ENCODE measurements at regions not wholly inside any gene's neighbourhood (a gene's known extent, or its start where the extent isn't known, plus 50 kb on each side); places are given as distances from the start of the nearest gene placed in this dataset.

DNA sequence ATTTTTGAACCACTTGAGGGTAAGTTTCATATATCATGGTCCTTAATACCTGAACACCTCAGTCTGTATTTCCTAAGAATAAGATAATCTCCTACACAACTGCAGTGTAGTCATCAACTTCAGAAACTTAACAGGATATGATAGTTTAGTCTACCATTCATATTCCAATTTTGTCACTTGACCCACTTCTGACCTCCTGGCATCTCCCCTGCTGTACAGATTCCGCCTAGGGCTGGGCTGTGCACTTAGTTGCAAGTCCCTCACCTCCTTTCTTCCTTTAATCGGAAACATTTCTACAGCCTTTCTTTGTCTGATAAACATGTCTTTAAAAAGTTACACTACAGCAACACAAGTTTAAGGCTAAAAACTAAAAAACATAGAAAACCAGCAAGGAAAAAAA, 218.4 kb upstream of the SLCO3A1 start:
- TF ChIP-seq, protein P1, sequence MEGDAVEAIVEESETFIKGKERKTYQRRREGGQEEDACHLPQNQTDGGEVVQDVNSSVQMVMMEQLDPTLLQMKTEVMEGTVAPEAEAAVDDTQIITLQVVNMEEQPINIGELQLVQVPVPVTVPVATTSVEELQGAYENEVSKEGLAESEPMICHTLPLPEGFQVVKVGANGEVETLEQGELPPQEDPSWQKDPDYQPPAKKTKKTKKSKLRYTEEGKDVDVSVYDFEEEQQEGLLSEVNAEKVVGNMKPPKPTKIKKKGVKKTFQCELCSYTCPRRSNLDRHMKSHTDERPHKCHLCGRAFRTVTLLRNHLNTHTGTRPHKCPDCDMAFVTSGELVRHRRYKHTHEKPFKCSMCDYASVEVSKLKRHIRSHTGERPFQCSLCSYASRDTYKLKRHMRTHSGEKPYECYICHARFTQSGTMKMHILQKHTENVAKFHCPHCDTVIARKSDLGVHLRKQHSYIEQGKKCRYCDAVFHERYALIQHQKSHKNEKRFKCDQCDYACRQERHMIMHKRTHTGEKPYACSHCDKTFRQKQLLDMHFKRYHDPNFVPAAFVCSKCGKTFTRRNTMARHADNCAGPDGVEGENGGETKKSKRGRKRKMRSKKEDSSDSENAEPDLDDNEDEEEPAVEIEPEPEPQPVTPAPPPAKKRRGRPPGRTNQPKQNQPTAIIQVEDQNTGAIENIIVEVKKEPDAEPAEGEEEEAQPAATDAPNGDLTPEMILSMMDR (IDR thresholded peaks at IDR 0.05) = no peak
- TF ChIP-seq POLR2A (IDR thresholded peaks at IDR 0.05) = no peak
- no peak for DNase-seq
- WGBS, 2 donors = 80 to 82% methylated on average over 2 of the region's 2 CpGs
- H3K9me3 ChIP-seq = peaks cover 0 to 6% (median 0%) of the 10 kb centered on the region in 3 donors
- H3K27me3 ChIP-seq = no peaks in the 10 kb centered on the region
- no peak overlapping the region for H3K4me3 ChIP-seq
- no peaks in the 10 kb centered on the region for H3K4me1 ChIP-seq
- no peak overlapping the region for H3K27ac ChIP-seq
- no peak for ATAC-seq
- no peaks in the 10 kb centered on the region for H3K36me3 ChIP-seq (replicated peaks in 1 of 2; ENCODE audit: insufficient read depth in 1 of 2, low read depth in 2 of 2)
- intact Hi-C loops (cut with DNase I) = no loop called here

DNA sequence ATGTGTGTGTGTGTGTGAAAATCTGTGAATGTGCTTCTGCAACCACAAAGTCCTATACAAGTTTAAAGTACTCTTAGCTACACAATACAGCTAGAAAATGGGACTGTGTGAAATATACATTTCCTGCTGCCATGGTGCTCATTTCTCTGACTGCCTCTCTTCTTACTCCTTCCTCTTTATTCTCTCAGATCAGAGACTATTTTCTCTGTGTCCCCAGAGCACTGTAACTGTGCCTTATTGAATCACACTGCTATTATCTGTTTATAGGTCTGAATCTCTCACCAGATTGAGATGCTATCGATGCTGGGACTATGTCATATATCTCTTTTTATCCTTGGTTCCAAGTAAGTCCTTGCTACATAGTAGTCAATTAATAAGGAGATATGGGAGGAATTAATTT, 217.9 kb upstream of the SLCO3A1 start:
- no peak for TF ChIP-seq POLR2A (IDR thresholded peaks at IDR 0.05)
- TF ChIP-seq, protein P1 (IDR thresholded peaks at IDR 0.05) = no peak
- no peaks in the 10 kb centered on the region for H3K4me1 ChIP-seq

DNA sequence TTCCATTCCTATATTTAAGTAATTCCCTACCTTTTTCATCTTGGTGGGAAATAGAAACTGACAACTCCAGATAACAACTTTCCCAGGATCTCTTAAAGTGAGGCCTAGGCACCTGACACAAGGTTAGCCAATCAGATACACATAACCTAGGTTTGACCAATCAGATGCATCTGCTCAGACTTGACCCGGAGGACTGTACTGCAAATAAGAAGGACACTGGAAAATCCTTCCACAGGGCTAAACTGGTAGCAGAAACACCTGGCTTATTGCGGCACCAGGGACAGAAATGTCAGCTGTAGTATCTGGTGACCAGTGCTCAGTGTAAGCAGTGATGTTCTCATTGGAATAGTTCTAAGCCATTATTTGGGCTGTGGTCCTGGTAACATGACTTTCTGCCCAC, 204.5 kb upstream of the SLCO3A1 start:
- H3K4me3 ChIP-seq = no peak overlapping the region
- DNase-seq (no peak), ATAC-seq (no peak)
- TF ChIP-seq, protein P1 (IDR thresholded peaks at IDR 0.05) = no peak
- no peak for TF ChIP-seq POLR2A (IDR thresholded peaks at IDR 0.05)
- no peaks in the 10 kb centered on the region for H3K4me1 ChIP-seq
- no peaks in the 10 kb centered on the region for H3K36me3 ChIP-seq (replicated peaks in 1 of 2; ENCODE audit: insufficient read depth in 1 of 2, low read depth in 2 of 2)
- H3K27me3 ChIP-seq = no peaks in the 10 kb centered on the region
- no peak overlapping the region for H3K27ac ChIP-seq
- no peaks in the 10 kb centered on the region for H3K9me3 ChIP-seq
- intact Hi-C loops (cut with DNase I) = no loop called here
- 75 to 92% methylated on average over 2 of the region's 2 CpGs for whole genome bisulfite sequencing, 2 donors

More for the DNA sequence above, 217.9 kb upstream of the SLCO3A1 start:
- no peak overlapping the region for H3K27ac ChIP-seq
- intact Hi-C loops (cut with DNase I) = no loop called here
- no peaks in the 10 kb centered on the region for H3K27me3 ChIP-seq
- H3K9me3 ChIP-seq = peaks cover 0 to 6% (median 0%) of the 10 kb centered on the region in 3 donors
- 65 to 82% methylated on average over 1 of the region's 1 CpG for WGBS, 2 donors
- ATAC-seq (no peak), DNase-seq (no peak)
- no peak overlapping the region for H3K4me3 ChIP-seq
- H3K36me3 ChIP-seq (replicated peaks in 1 of 2; ENCODE audit: insufficient read depth in 1 of 2, low read depth in 2 of 2) = no peaks in the 10 kb centered on the region

DNA sequence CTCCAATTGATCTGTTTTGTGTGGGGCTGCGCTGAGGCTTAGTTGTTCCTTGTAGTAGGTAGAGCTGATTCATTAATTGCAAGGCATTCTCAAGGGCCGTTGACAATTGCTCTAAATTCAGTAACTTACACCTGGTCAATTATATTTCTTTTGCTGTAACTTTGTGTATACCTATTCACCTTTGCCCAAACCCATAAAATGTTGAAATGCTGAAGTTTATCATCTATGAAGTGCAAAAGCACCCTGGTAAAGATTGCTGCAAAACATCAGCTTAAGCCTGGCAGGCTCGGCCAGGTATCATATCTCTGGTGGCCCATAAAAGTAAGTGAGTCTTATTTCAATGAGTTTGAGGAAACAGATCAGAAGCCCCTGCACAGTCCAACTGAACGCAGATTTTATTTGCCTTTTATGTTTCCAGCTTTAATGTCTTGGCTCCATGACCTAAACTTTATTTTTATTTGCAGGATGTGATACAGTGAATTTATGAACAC, 203.6 kb upstream of the SLCO3A1 start:
- Histone ChIP-seq H3K4me3 (no peak overlapping the region), H3K27ac (no peak overlapping the region), H3K9me3 (no peaks in the 10 kb centered on the region), H3K27me3 (no peaks in the 10 kb centered on the region), H3K36me3 (replicated peaks in 1 of 2; ENCODE audit: insufficient read depth in 1 of 2, low read depth in 2 of 2) (no peaks in the 10 kb centered on the region), H3K4me1 (no peaks in the 10 kb centered on the region)
- intact Hi-C loops (cut with DNase I) = no loop called here
- WGBS, 2 donors = 64 to 69% methylated on average over 4 of the region's 4 CpGs
- no peak for DNase-seq
- TF ChIP-seq, protein P1 (IDR thresholded peaks at IDR 0.05) = no peak
- no peak for TF ChIP-seq POLR2A (IDR thresholded peaks at IDR 0.05)
- ATAC-seq = no peak

DNA sequence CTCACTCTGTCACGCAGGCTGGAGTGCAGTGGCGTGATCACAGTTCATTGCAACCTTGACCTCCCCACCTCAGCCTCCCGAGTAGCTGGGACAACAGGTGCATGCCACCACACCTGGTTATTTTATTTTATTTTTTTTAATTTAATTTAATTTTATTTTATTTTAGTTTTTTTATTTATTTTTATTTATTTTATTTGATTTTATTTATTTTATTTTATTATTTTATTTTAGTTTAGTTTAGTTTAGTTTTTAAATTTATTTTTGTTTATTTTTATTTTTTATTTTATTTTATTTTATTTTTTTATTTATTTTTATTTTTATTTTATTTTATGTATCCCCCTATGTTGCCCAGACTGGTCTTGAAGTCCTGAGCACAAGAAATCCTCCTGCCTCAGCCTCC, 202.3 kb upstream of the SLCO3A1 start:
- DNase-seq (no peak), ATAC-seq (no peak)
- H3K4me3 ChIP-seq = no peak overlapping the region
- no peaks in the 10 kb centered on the region for H3K4me1 ChIP-seq
- intact Hi-C loops (cut with DNase I) = no loop called here
- no peaks in the 10 kb centered on the region for H3K27me3 ChIP-seq
- 84 to 92% methylated on average over 3 of the region's 3 CpGs for WGBS, 2 donors
- H3K36me3 ChIP-seq (replicated peaks in 1 of 2; ENCODE audit: insufficient read depth in 1 of 2, low read depth in 2 of 2) = no peaks in the 10 kb centered on the region
- TF ChIP-seq, protein P1 (IDR thresholded peaks at IDR 0.05) = no peak
- no peak for TF ChIP-seq POLR2A (IDR thresholded peaks at IDR 0.05)
- no peak overlapping the region for H3K27ac ChIP-seq
- no peaks in the 10 kb centered on the region for H3K9me3 ChIP-seq

All from body of pancreas (tissue), 4 donors.